GM12878 (cell line): ENCODE measurements at regions not wholly inside any gene's neighbourhood (a gene's known extent, or its start where the extent isn't known, plus 50 kb on each side); places are given as distances from the start of the nearest gene placed in this dataset.

ENCODE experiments used
- ATAC-seq: fragments of 200-7000 bp; cut with Tn5 transposase; 3 replicates; pipeline ENCODE4 v1.9.1; 2020; ENCODE audit warnings: mild to moderate bottlenecking, moderate library complexity
- BruUV-seq: library from RNA; stranded (reverse); fragments of 400-500 nt; replicated peaks from 2 replicates; lab custom pipeline; 2021; lab: Mats Ljungman, UMichigan
- CTCF ChIA-PET: fragments of 300-600 bp; sonication (Branson Sonifier 250); formaldehyde crosslinking; extraction: SDS; loops from one replicate; lab custom pipeline; 2021; ENCODE audit warnings: inconsistent platforms; lab: Yijun Ruan, JAX
- POLR2A ChIA-PET: fragments of 350-600 bp; formaldehyde crosslinking; extraction: SDS; loops from one replicate; lab custom pipeline; 2021; ENCODE audit warnings: inconsistent platforms; lab: Charles Lee
- RAD21 ChIA-PET: fragments of 300-600 bp; sonication (Branson Sonifier 250); formaldehyde crosslinking; loops from one replicate; lab custom pipeline; 2023; ENCODE audit warnings: antibody characterized with exemption; ENCODE audit not compliant: unreplicated experiment; lab: Charles Lee
- SMC1A ChIA-PET: fragments of 300-600 bp; sonication (Branson Sonifier 250); formaldehyde crosslinking; loops from one replicate; lab custom pipeline; 2023; ENCODE audit not compliant: unreplicated experiment, uncharacterized antibody; lab: Charles Lee
- DNase-seq: peaks from one replicate; pipeline ENCODE4 v3.0.0-alpha.2; 2011; ENCODE audit warnings: low read depth, low spot score
- FAIRE-seq: peaks from 3 replicates; lab custom pipeline; 2011; peaks lifted over from hg19 to GRCh38; lab: Jason Lieb, UNC
- H2AFZ ChIP-seq: 2 replicates; pipeline ENCODE4 v1.6.0; 2011; ENCODE audit warnings: low read depth, low read length, control low read depth; ENCODE audit not compliant: control insufficient read depth
- H3K27ac ChIP-seq: 2 replicates; pipeline ENCODE4 v1.5.1; 2011; ENCODE audit warnings: control low read depth; ENCODE audit not compliant: control insufficient read depth, insufficient read depth
- H3K27me3 ChIP-seq, 2 experiments: replicated peaks in 1 of 2; 2 replicates each; pipeline versions ENCODE4 v1.6.0 to v1.6.1; 2011; ENCODE audit warnings: low read length in 1 of 2; ENCODE audit not compliant: control insufficient read depth in 2 of 2, insufficient read depth in 2 of 2
- H3K36me3 ChIP-seq, 2 experiments: 2 replicates each; pipeline ENCODE4 v1.5.1; 2011; ENCODE audit warnings: low read length in 1 of 2; ENCODE audit not compliant: control insufficient read depth in 2 of 2, insufficient read depth in 2 of 2
- H3K4me1 ChIP-seq: 2 replicates; pipeline ENCODE4 v1.6.1; 2011; ENCODE audit warnings: mild to moderate bottlenecking, low read length, moderate library complexity, mixed read lengths; ENCODE audit not compliant: control insufficient read depth, insufficient read depth
- H3K4me2 ChIP-seq: 2 replicates; pipeline ENCODE4 v1.6.0; 2011; ENCODE audit warnings: control low read depth; ENCODE audit not compliant: control insufficient read depth, insufficient read depth
- H3K4me3 ChIP-seq: fragments of 200-600 bp; sonication (generic); 2 replicates; pipeline ENCODE4 v1.5.1; 2016
- H3K79me2 ChIP-seq: 2 replicates; pipeline ENCODE4 v1.6.0; 2011; ENCODE audit warnings: low read length; ENCODE audit not compliant: control insufficient read depth, insufficient read depth
- H3K9ac ChIP-seq: 2 replicates; pipeline ENCODE4 v1.8.0; 2011; ENCODE audit warnings: low read length, control low read depth, mixed read lengths; ENCODE audit not compliant: control insufficient read depth, insufficient read depth
- H3K9me3 ChIP-seq: replicated peaks from 3 replicates; pipeline ENCODE4 v1.5.1; 2011; ENCODE audit warnings: mild to moderate bottlenecking, low read length; ENCODE audit not compliant: control insufficient read depth, insufficient read depth
- H4K20me1 ChIP-seq: 2 replicates; pipeline ENCODE4 v1.6.0; 2011; ENCODE audit not compliant: control insufficient read depth, insufficient read depth
- IKZF1 ChIP-seq: fragments of 450-650 bp; conservative IDR thresholded peaks from 2 replicates; pipeline ENCODE4 v1.6.1; 2017; ENCODE audit warnings: antibody characterized with exemption, mild to moderate bottlenecking
- NFXL1 ChIP-seq: fragments of 450-650 bp; IDR thresholded peaks from 2 replicates; pipeline ENCODE4 v1.6.1; 2017; ENCODE audit warnings: antibody characterized with exemption, mild to moderate bottlenecking, borderline replicate concordance
- POLR2A ChIP-seq: IDR thresholded peaks from 2 replicates; pipeline ENCODE4 v1.6.1; 2011; ENCODE audit warnings: low read depth, mild to moderate bottlenecking, low read length
- RAD51 ChIP-seq: fragments of 450-650 bp; IDR thresholded peaks from 2 replicates; pipeline ENCODE4 v1.6.1; 2016; ENCODE audit warnings: moderate library complexity, mild to moderate bottlenecking, inconsistent platforms
- RFX5 ChIP-seq: IDR thresholded peaks from 2 replicates; pipeline ENCODE4 v1.6.1; 2011; ENCODE audit warnings: low read depth, low read length, improper control_type of control experiment
- SMARCA5 ChIP-seq: fragments of 450-650 bp; IDR thresholded peaks from 2 replicates; pipeline ENCODE4 v1.6.1; 2017; ENCODE audit warnings: mild to moderate bottlenecking
- TCF7 ChIP-seq: IDR thresholded peaks from 2 replicates; pipeline ENCODE4 v1.6.1; 2014; ENCODE audit warnings: antibody characterized with exemption, borderline replicate concordance
- ZNF217 ChIP-seq: fragments of 450-650 bp; IDR thresholded peaks from 2 replicates; pipeline ENCODE4 v1.6.1; 2017; ENCODE audit warnings: antibody characterized with exemption, mild to moderate bottlenecking
- WGBS: methylation state at CpG from one replicate; pipeline ENCODE4 v1.1.6; 2016; ENCODE audit warnings: low lambda C conversion rate; ENCODE audit not compliant: insufficient replicate concordance, insufficient coverage; ENCODE audit errors: missing lambda C conversion rate; 5-methylcytosine and 5-hydroxymethylcytosine counted together
- in situ Hi-C: fragments of 300-500 bp; cut with MboI; formaldehyde crosslinking; loops from 9 replicates; pipeline ENCODE4 v1.14.3; 2018; ENCODE audit warnings: mixed read lengths
- intact Hi-C: fragments of 100-400 bp; cut with micrococcal nuclease; formaldehyde crosslinking; loops from one replicate; pipeline ENCODE4 v1.14.2; 2022; ENCODE audit not compliant: unreplicated experiment
- TF ChIP-seq, protein P1 (sequence below): IDR thresholded peaks from 2 replicates; pipeline ENCODE4 v1.6.1; 2012; ENCODE audit warnings: low read depth, low read length, improper control_type of control experiment

DNA sequence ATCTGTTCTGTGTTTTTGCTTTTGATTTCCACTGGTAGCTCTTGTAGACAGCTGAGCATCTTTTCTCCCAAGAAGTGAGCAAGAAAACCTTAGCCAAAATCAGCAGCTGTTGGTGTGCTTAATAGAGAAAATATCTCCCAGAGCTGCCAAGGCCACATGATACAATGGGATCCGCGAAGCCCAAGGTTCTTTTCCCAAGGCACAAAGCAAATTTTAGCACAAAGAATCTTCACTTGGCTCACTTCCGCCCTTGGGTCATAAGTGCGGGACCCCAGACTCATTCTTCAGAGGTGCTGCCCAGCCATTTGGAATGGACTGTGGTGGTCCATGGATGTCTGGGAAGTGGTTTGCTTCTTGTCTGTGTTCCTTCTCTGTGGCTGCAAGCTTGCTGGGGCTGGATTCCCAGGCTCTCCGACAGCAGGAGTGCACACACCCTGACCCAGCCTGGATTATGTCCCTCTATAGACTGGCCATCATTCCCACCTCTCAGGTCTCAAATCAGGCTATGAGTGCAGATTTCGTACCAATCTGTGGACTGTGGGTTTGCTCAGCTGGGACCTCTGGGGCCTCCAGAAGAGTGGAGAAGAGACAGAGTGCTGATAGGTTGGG, 93.0 kb upstream of the TMEM72 start:
- Histone ChIP-seq H3K27ac (no peak overlapping the region), H3K4me1 (no peaks in the 10 kb centered on the region), H3K9ac (no peak overlapping the region), H2AFZ (no peak overlapping the region), H3K79me2 (no peaks in the 10 kb centered on the region), H3K4me3 (no peak overlapping the region), H4K20me1 (no peaks in the 10 kb centered on the region), H3K9me3 (no peaks in the 10 kb centered on the region), H3K27me3 (no peaks in the 10 kb centered on the region; a peak in 1 of 4 replicates), H3K4me2 (no peak overlapping the region), H3K36me3 (no peaks in the 10 kb centered on the region)
- CTCF ChIA-PET = no interaction called here
- ATAC-seq (no peak), DNase-seq (no peak), FAIRE-seq (no peak)
- RAD21 ChIA-PET = no interaction called here
- intact Hi-C loops = no loop called here
- WGBS = 65% methylated on average over 6 of the region's 6 CpGs
- TF ChIP-seq RFX5 (no peak), ZNF217 (no peak), TCF7 (no peak), NFXL1 (no peak), IKZF1 (no peak), SMARCA5 (no peak), POLR2A (no peak)
- TF ChIP-seq, protein P1, sequence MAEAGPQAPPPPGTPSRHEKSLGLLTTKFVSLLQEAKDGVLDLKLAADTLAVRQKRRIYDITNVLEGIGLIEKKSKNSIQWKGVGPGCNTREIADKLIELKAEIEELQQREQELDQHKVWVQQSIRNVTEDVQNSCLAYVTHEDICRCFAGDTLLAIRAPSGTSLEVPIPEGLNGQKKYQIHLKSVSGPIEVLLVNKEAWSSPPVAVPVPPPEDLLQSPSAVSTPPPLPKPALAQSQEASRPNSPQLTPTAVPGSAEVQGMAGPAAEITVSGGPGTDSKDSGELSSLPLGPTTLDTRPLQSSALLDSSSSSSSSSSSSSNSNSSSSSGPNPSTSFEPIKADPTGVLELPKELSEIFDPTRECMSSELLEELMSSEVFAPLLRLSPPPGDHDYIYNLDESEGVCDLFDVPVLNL = no peak
- BruUV-seq = no TSS peak
- SMC1A ChIA-PET = no interaction called here
- in situ Hi-C loops = no loop called here
- POLR2A ChIA-PET = no interaction called here

DNA sequence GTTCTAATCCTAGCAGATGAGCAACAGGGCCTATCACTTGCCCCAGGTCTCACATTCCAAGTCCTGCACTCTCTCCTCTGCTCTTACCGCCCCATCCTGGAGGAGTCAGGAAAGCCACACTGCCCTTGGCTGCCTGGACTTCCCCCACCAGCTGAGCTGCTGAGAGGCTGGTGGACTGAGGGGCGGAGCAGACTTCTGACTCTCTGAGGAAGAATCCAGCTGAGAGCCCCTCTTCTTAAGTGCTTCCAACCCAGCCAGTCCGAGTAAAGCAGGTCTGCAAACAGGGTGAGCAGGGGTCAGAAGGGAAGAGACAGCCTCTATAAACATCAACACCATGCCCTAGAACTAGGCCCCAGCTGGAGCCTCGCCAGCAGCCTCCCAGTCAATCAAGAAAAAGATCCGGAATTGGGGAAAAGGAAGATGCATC, 92.4 kb upstream of the TMEM72 start:
- no peaks in the 10 kb centered on the region for H4K20me1 ChIP-seq
- no peak overlapping the region for H3K27ac ChIP-seq
- intact Hi-C loops = no loop called here
- in situ Hi-C loops = no loop called here
- RAD21 ChIA-PET = no interaction called here
- H3K27me3 ChIP-seq = no peaks in the 10 kb centered on the region; a peak in 1 of 4 replicates
- no peaks in the 10 kb centered on the region for H3K4me1 ChIP-seq
- 30% methylated on average over 5 of the region's 5 CpGs for WGBS
- no peak overlapping the region for H3K9ac ChIP-seq
- TF ChIP-seq RAD51 = no peak
- H3K4me3 ChIP-seq = no peak overlapping the region
- no peak overlapping the region for H2AFZ ChIP-seq
- DNase-seq (no peak), FAIRE-seq (no peak), ATAC-seq (no peak)
- SMC1A ChIA-PET = no interaction called here
- BruUV-seq = no TSS peak
- no peak overlapping the region for H3K4me2 ChIP-seq
- CTCF ChIA-PET = no interaction called here
- H3K9me3 ChIP-seq = no peaks in the 10 kb centered on the region
- H3K36me3 ChIP-seq = no peaks in the 10 kb centered on the region
- no peaks in the 10 kb centered on the region for H3K79me2 ChIP-seq
- POLR2A ChIA-PET = no interaction called here
